ENCODE measurements at regions not wholly inside any gene's neighbourhood (a gene's known extent, or its start where the extent isn't known, plus 50 kb on each side); places are given as distances from the start of the nearest gene placed in this dataset.

GRCh38 chr13:99436686-99437416 lies 64.4 kb upstream of the TM9SF2 start:
- peak; percentile 95 for DNase-seq

GRCh38 chr13:99439048-99439447 lies 62.2 kb upstream of the TM9SF2 start:
- no peak for DNase-seq

GRCh38 chr13:99439850-99440604 lies 61.2 kb upstream of the TM9SF2 start:
- no peak for DNase-seq

GRCh38 chr13:99442273-99442895 lies 58.9 kb upstream of the TM9SF2 start:
- peak; percentile 55 for DNase-seq

GRCh38 chr13:99446242-99446641 lies 55.0 kb upstream of the TM9SF2 start:
- DNase-seq = no peak

GRCh38 chr13:99448546-99448945 lies 52.7 kb upstream of the TM9SF2 start:
- DNase-seq = no peak

- no peak for DNase-seq
Measured at GRCh38 chr13:99450416-99450815, 50.9 kb upstream of the TM9SF2 start.

All from activated naive CD4-positive, alpha-beta T cell treated with Interleukin-2 at 50 U/mL for 16 hours (primary cell).